BE2C (cell line): ENCODE measurements at regions not wholly inside any gene's neighbourhood (a gene's known extent, or its start where the extent isn't known, plus 50 kb on each side); places are given as distances from the start of the nearest gene placed in this dataset.

ENCODE experiments used
- DNase-seq: peaks from one replicate; pipeline ENCODE4 v3.0.0-alpha.2; 2020
- H3K27me3 ChIP-seq: fragments of 250-450 bp; sonication (Bioruptor Pico); 2 replicates; pipeline ENCODE4 v1.5.1; 2020; ENCODE audit warnings: mild to moderate bottlenecking
- H3K36me3 ChIP-seq: fragments of 250-450 bp; sonication (Bioruptor Pico); 2 replicates; pipeline ENCODE4 v1.5.1; 2020; ENCODE audit warnings: mild to moderate bottlenecking
- H3K4me1 ChIP-seq: fragments of 250-450 bp; sonication (Bioruptor Pico); 2 replicates; pipeline ENCODE4 v1.5.1; 2020
- H3K4me3 ChIP-seq: 2 replicates; pipeline ENCODE4 v1.5.1; 2011; ENCODE audit warnings: low read depth, low read length
- H3K9me3 ChIP-seq: fragments of 250-450 bp; sonication (Bioruptor Pico); 2 replicates; pipeline ENCODE4 v1.5.1; 2020
- CTCF ChIP-seq: IDR thresholded peaks from 2 replicates; pipeline ENCODE4 v1.5.1; 2012; ENCODE audit warnings: mild to moderate bottlenecking, low read depth, low read length

- Histone ChIP-seq H3K36me3 (no peaks in the 10 kb centered on the region), H3K4me3 (no peak overlapping the region), H3K9me3 (no peaks in the 10 kb centered on the region), H3K4me1 (no peaks in the 10 kb centered on the region), H3K27me3 (no peaks in the 10 kb centered on the region)
- peak; percentile 56 for TF ChIP-seq CTCF
- DNase-seq: no peak
Measured at GRCh38 chr3:82496890-82497560, 735.6 kb upstream of the GBE1 start.

- H3K4me1 ChIP-seq: no peaks in the 10 kb centered on the region
- no peaks in the 10 kb centered on the region for H3K9me3 ChIP-seq
- TF ChIP-seq CTCF: no peak
- no peak for DNase-seq
- H3K27me3 ChIP-seq: no peaks in the 10 kb centered on the region
- H3K36me3 ChIP-seq: no peaks in the 10 kb centered on the region
- no peak overlapping the region for H3K4me3 ChIP-seq
Measured at GRCh38 chr3:82495655-82496054, 734.2 kb upstream of the GBE1 start.

DNA sequence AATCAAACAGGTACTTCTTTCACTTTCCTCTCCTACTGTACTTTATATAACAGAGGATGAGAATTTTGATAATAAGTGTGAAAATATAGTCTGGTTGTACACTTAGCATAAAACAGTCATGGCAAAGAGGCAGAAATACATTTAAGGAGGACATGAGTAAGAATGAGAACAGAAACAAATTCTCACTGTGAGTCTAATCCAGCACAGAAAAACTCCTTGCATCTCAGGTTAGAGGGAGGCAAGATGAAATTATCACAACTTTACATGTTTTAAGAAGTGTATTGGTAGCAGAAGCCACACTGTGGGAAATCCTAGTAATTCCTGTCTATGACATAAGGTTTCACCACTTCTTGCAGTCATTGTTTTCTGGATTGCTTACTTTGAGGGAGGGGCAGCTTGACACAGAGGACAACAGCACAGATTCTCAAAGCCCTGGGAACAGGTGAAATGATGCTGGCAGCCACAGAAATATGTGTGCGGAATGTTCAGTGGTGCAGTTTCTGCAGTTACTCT is 733.6 kb upstream of the GBE1 start:
- no peaks in the 10 kb centered on the region for H3K4me1 ChIP-seq
- H3K9me3 ChIP-seq: no peaks in the 10 kb centered on the region
- no peak overlapping the region for H3K4me3 ChIP-seq
- no peak for DNase-seq
- TF ChIP-seq CTCF: no peak
- no peaks in the 10 kb centered on the region for H3K36me3 ChIP-seq
- no peaks in the 10 kb centered on the region for H3K27me3 ChIP-seq

DNA sequence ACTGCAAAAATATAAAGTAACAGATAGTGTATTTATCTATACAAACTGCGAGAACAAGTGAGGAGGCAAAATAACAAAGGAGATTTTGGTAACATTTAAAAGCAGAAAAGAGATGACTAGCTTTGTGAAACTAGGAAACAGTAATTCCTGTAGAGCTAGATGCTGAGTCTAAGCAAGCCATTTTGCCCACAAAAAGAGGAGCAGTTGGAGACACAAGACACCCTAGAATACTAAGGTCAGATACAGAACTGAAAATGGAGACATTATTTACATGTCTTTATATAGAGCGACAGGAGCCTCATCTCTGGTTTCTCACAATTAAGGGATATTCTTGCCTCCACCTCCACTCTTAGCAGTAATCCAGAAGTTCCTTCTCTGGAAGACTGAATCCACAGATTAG is 732.4 kb upstream of the GBE1 start:
- H3K4me3 ChIP-seq: no peak overlapping the region
- DNase-seq: no peak
- no peaks in the 10 kb centered on the region for H3K9me3 ChIP-seq
- no peaks in the 10 kb centered on the region for H3K36me3 ChIP-seq
- no peaks in the 10 kb centered on the region for H3K27me3 ChIP-seq
- H3K4me1 ChIP-seq: no peaks in the 10 kb centered on the region
- no peak for TF ChIP-seq CTCF

DNA sequence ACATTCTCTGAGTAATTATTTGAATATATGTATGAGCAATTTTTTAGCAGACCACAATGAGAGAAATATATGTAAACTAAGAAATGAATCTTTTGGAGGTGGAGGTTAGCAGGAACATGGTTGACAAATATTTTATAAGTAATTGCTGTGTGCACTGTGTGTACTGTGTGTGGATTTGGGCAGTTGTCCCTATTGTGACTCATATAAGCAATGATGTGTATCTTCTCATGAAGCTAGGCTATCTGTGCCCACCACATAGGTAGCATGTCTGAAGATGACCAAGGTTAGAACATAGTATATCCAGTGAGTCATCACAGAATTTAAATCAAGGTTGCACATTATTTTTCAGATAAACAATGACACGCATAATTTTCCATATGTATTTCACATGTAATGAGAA is 713.9 kb upstream of the GBE1 start:
- H3K36me3 ChIP-seq: no peaks in the 10 kb centered on the region
- no peak for DNase-seq
- no peaks in the 10 kb centered on the region for H3K4me1 ChIP-seq
- H3K27me3 ChIP-seq: no peaks in the 10 kb centered on the region
- no peak overlapping the region for H3K4me3 ChIP-seq
- no peaks in the 10 kb centered on the region for H3K9me3 ChIP-seq
- no peak for TF ChIP-seq CTCF

GRCh38 chr3:82474711-82475110 is 713.3 kb upstream of the GBE1 start:
- H3K9me3 ChIP-seq: no peaks in the 10 kb centered on the region
- TF ChIP-seq CTCF: no peak
- no peaks in the 10 kb centered on the region for H3K36me3 ChIP-seq
- H3K4me1 ChIP-seq: no peaks in the 10 kb centered on the region
- no peak overlapping the region for H3K4me3 ChIP-seq
- no peak for DNase-seq
- H3K27me3 ChIP-seq: no peaks in the 10 kb centered on the region
